ENCODE measurements at regions not wholly inside any gene's neighbourhood (a gene's known extent, or its start where the extent isn't known, plus 50 kb on each side); places are given as distances from the start of the nearest gene placed in this dataset.

DNA sequence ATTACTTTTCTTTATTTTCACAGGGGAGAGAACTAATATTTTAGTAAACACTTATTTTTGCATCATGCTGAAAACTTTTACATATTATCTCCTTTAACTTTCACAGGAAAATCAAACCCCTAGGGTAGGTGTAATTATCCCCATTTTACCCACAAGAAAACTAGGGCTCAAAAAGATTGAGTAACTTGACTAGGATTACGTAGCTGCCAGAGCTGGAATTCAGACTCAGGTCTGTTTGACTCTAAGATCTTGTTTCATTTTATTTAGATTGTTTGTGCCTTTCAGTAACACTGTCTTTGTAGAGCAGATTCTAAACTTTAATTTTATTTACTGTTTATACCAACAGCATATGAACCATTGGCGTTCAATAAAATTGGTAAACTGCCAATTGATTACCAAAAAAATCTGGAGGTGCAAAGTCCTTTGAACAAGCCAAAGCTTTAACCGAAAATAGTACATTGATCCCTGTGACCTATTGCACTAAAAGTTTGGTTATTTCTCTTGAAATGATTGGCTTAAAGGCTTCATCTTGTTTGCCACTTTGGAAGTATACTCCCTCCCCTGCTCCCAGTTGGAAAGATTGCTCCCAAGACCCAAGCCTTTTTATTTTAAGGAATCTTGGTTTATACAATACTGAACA lies 71.0 kb upstream of the WDR26 start:
- TF ChIP-seq POLR2A (IDR thresholded peaks at IDR 0.05; ENCODE audit: low read depth, low read length) (no peak), POLR2AphosphoS5 (IDR thresholded peaks at IDR 0.05; ENCODE audit: low read depth, low read length) (no peak), PAX5 (IDR thresholded peaks at IDR 0.05; ENCODE audit: insufficient read depth, low read length, severe bottlenecking) (no peak), TAF1 (IDR thresholded peaks at IDR 0.05; ENCODE audit: low read depth, low read length) (no peak), SPI1 (IDR thresholded peaks at IDR 0.05; ENCODE audit: low read depth, low read length) (no peak), POU2F2 (IDR thresholded peaks at IDR 0.05; ENCODE audit: low read depth, low read length) (no peak)
